HEK293 (cell line): ENCODE measurements at regions not wholly inside any gene's neighbourhood (a gene's known extent, or its start where the extent isn't known, plus 50 kb on each side); places are given as distances from the start of the nearest gene placed in this dataset.

ENCODE experiments used
- CTCF ChIA-PET: fragments of 350-600 bp; formaldehyde crosslinking; extraction: SDS; loops from one replicate; lab custom pipeline; 2021; ENCODE audit warnings: antibody characterized with exemption; lab: Yijun Ruan, JAX
- POLR2A ChIA-PET: fragments of 300-600 bp; formaldehyde crosslinking; extraction: SDS; loops from one replicate; lab custom pipeline; 2020; ENCODE audit warnings: antibody characterized with exemption, inconsistent platforms; lab: Yijun Ruan, JAX
- H3K27ac ChIP-seq: fragments of 200-500 bp; sonication (Bioruptor generic); 2 replicates; pipeline ENCODE4 v1.5.1; 2014; ENCODE audit warnings: low read depth, low read length, control low read depth, inconsistent platforms; ENCODE audit errors: extremely low read depth
- H3K36me3 ChIP-seq, 2 experiments: fragments of 200-500 bp in 1 of 2; sonication (Bioruptor generic) in 1 of 2; 1 replicate in 1 of 2; 2 replicates in 1 of 2; pipeline ENCODE4 v1.5.1; 2014 to 2017; ENCODE audit warnings: inconsistent platforms in 2 of 2, low read length in 2 of 2; ENCODE audit not compliant: control insufficient read depth in 2 of 2, insufficient read depth in 1 of 2
- H3K4me1 ChIP-seq: fragments of 200-500 bp; sonication (Bioruptor generic); 2 replicates; pipeline ENCODE4 v1.5.1; 2014; ENCODE audit warnings: mild to moderate bottlenecking, low read length, inconsistent platforms; ENCODE audit not compliant: control insufficient read depth, insufficient read depth
- H3K4me3 ChIP-seq: 2 replicates; pipeline ENCODE4 v1.5.1; 2011; ENCODE audit warnings: low read depth, mild to moderate bottlenecking, control low read depth, low read length, moderate library complexity
- H3K9me3 ChIP-seq: fragments of 200-500 bp; sonication (Bioruptor generic); 2 replicates; pipeline ENCODE4 v1.5.1; 2014; ENCODE audit warnings: low read depth, low read length, inconsistent platforms; ENCODE audit not compliant: control insufficient read depth, insufficient read depth
- GLI2 ChIP-seq: fragments of 450-650 bp; formaldehyde crosslinking; IDR thresholded peaks from 2 replicates; pipeline ENCODE4; 2017; ENCODE audit warnings: missing biosample characterization, missing genetic modification characterization, low read depth, borderline replicate concordance
- IKZF3 ChIP-seq: fragments of 450-650 bp; IDR thresholded peaks from 2 replicates; pipeline ENCODE4 v1.5.0; 2018; ENCODE audit warnings: missing biosample characterization, mild to moderate bottlenecking, missing genetic modification characterization, moderate library complexity
- KLF8 ChIP-seq: fragments of 450-650 bp; formaldehyde crosslinking; IDR thresholded peaks from 2 replicates; pipeline ENCODE4 v1.5.1; 2016; ENCODE audit warnings: missing biosample characterization, missing genetic modification characterization
- SP7 ChIP-seq: fragments of 450-650 bp; formaldehyde crosslinking; IDR thresholded peaks from 2 replicates; pipeline ENCODE4 v1.5.1; 2016; ENCODE audit warnings: missing biosample characterization, missing genetic modification characterization
- YY1 ChIP-seq: fragments of 450-650 bp; formaldehyde crosslinking; IDR thresholded peaks from 2 replicates; pipeline ENCODE4 v1.5.1; 2018; ENCODE audit warnings: missing biosample characterization, missing genetic modification characterization
- ZBTB1 ChIP-seq: fragments of 450-650 bp; formaldehyde crosslinking; IDR thresholded peaks from 2 replicates; pipeline ENCODE4 v1.5.1; 2016; ENCODE audit warnings: missing biosample characterization, missing genetic modification characterization
- ZBTB8A ChIP-seq: fragments of 450-650 bp; formaldehyde crosslinking; IDR thresholded peaks from 2 replicates; pipeline ENCODE4 v1.5.1; 2016; ENCODE audit warnings: missing biosample characterization, missing genetic modification characterization
- ZIC2 ChIP-seq: fragments of 450-650 bp; formaldehyde crosslinking; IDR thresholded peaks from 2 replicates; pipeline ENCODE4 v1.5.1; 2016; ENCODE audit warnings: missing biosample characterization, missing genetic modification characterization
- ZNF19 ChIP-seq: fragments of 450-650 bp; formaldehyde crosslinking; IDR thresholded peaks from 2 replicates; pipeline ENCODE4; 2016; ENCODE audit warnings: missing biosample characterization, missing genetic modification characterization, low read depth
- ZNF248 ChIP-seq: fragments of 450-650 bp; formaldehyde crosslinking; IDR thresholded peaks from 2 replicates; pipeline ENCODE4 v1.5.1; 2017; ENCODE audit warnings: missing biosample characterization, missing genetic modification characterization
- ZNF335 ChIP-seq: fragments of 450-650 bp; formaldehyde crosslinking; conservative IDR thresholded peaks from 2 replicates; pipeline ENCODE4 v1.5.1; 2016; ENCODE audit warnings: missing biosample characterization, missing genetic modification characterization
- ZNF37A ChIP-seq: fragments of 450-650 bp; IDR thresholded peaks from 2 replicates; pipeline ENCODE4 v1.5.1; 2018; ENCODE audit warnings: missing biosample characterization, missing genetic modification characterization
- ZNF548 ChIP-seq: fragments of 450-650 bp; formaldehyde crosslinking; IDR thresholded peaks from 2 replicates; pipeline ENCODE4 v1.5.1; 2016; ENCODE audit warnings: missing biosample characterization, missing genetic modification characterization
- ZNF560 ChIP-seq: fragments of 450-650 bp; formaldehyde crosslinking; IDR thresholded peaks from 2 replicates; pipeline ENCODE4 v1.5.1; 2017; ENCODE audit warnings: missing biosample characterization, missing genetic modification characterization, borderline replicate concordance
- ZNF600 ChIP-seq: fragments of 450-650 bp; formaldehyde crosslinking; IDR thresholded peaks from 2 replicates; pipeline ENCODE4 v1.5.1; 2016; ENCODE audit warnings: missing biosample characterization, missing genetic modification characterization
- ZNF610 ChIP-seq: fragments of 450-650 bp; formaldehyde crosslinking; IDR thresholded peaks from 2 replicates; pipeline ENCODE4 v1.5.1; 2016; ENCODE audit warnings: missing biosample characterization, missing genetic modification characterization, borderline replicate concordance
- ZNF707 ChIP-seq: fragments of 450-650 bp; formaldehyde crosslinking; IDR thresholded peaks from 2 replicates; pipeline ENCODE4 v1.5.1; 2016; ENCODE audit warnings: missing biosample characterization, missing genetic modification characterization
- ZNF776 ChIP-seq: fragments of 450-650 bp; formaldehyde crosslinking; IDR thresholded peaks from 2 replicates; pipeline ENCODE4 v1.5.0; 2017; ENCODE audit warnings: missing biosample characterization, missing genetic modification characterization, borderline replicate concordance
- ZNF777 ChIP-seq: fragments of 450-650 bp; formaldehyde crosslinking; IDR thresholded peaks from 2 replicates; pipeline ENCODE4 v1.5.1; 2017; ENCODE audit warnings: missing biosample characterization, missing genetic modification characterization, borderline replicate concordance
- ZSCAN23 ChIP-seq: fragments of 450-650 bp; formaldehyde crosslinking; IDR thresholded peaks from 2 replicates; pipeline ENCODE4 v1.5.1; 2016; ENCODE audit warnings: missing biosample characterization, missing genetic modification characterization
- TF ChIP-seq, protein P1 (sequence below): fragments of 450-650 bp; formaldehyde crosslinking; IDR thresholded peaks from 2 replicates; pipeline ENCODE4 v1.5.1; 2017; ENCODE audit warnings: missing biosample characterization, missing genetic modification characterization
- TF ChIP-seq, protein P2 (sequence below): fragments of 450-650 bp; formaldehyde crosslinking; IDR thresholded peaks from 2 replicates; pipeline ENCODE4 v1.5.1; 2016; ENCODE audit warnings: missing biosample characterization, missing genetic modification characterization
- TF ChIP-seq, protein P3 (sequence below): fragments of 450-650 bp; formaldehyde crosslinking; IDR thresholded peaks from 2 replicates; pipeline ENCODE4 v1.5.1; 2017; ENCODE audit warnings: missing biosample characterization, missing genetic modification characterization

DNA sequence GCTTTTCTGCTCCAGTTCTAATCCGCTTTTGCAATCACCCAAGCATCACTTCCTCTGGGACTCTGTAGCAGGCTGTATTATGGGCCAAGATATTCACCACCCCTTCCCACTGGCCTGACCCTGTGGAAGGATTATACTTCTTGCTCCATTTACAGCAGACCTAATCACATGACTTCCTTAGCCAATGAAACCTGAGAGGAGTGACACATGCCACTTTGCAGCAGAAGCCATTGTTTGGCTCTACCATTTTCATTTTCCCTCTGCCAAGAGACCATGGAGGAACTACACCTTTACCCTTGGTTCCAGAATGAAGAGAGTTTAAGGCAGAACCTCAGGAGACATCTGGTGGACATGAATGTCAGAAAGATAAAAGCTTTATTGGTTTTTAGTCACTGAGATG is 134.9 kb upstream of the HSD17B12 start:
- POLR2A ChIA-PET = no interaction called here
- CTCF ChIA-PET = interaction anchor here (0.9 kb wide), 1 partner anchor 19 kb away, joined by 3 read pairs; no protein-coding TSS in a partner anchor
- Histone ChIP-seq H3K4me1 (no peaks in the 10 kb centered on the region), H3K4me3 (no peak overlapping the region)
- TF ChIP-seq ZNF548 (tag by site-specific recombination) (no peak), ZNF610 (tag by site-specific recombination) (no peak), YY1 (tag by site-specific recombination) (no peak)
- TF ChIP-seq, protein P1, sequence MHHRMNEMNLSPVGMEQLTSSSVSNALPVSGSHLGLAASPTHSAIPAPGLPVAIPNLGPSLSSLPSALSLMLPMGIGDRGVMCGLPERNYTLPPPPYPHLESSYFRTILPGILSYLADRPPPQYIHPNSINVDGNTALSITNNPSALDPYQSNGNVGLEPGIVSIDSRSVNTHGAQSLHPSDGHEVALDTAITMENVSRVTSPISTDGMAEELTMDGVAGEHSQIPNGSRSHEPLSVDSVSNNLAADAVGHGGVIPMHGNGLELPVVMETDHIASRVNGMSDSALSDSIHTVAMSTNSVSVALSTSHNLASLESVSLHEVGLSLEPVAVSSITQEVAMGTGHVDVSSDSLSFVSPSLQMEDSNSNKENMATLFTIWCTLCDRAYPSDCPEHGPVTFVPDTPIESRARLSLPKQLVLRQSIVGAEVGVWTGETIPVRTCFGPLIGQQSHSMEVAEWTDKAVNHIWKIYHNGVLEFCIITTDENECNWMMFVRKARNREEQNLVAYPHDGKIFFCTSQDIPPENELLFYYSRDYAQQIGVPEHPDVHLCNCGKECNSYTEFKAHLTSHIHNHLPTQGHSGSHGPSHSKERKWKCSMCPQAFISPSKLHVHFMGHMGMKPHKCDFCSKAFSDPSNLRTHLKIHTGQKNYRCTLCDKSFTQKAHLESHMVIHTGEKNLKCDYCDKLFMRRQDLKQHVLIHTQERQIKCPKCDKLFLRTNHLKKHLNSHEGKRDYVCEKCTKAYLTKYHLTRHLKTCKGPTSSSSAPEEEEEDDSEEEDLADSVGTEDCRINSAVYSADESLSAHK (tag by site-specific recombination) = no peak
- TF ChIP-seq, all 188 proteins: peak for 0
- Histone ChIP-seq H3K36me3 (no peaks in the 10 kb centered on the region), H3K9me3 (no peaks in the 10 kb centered on the region), H3K27ac (no peak overlapping the region)

DNA sequence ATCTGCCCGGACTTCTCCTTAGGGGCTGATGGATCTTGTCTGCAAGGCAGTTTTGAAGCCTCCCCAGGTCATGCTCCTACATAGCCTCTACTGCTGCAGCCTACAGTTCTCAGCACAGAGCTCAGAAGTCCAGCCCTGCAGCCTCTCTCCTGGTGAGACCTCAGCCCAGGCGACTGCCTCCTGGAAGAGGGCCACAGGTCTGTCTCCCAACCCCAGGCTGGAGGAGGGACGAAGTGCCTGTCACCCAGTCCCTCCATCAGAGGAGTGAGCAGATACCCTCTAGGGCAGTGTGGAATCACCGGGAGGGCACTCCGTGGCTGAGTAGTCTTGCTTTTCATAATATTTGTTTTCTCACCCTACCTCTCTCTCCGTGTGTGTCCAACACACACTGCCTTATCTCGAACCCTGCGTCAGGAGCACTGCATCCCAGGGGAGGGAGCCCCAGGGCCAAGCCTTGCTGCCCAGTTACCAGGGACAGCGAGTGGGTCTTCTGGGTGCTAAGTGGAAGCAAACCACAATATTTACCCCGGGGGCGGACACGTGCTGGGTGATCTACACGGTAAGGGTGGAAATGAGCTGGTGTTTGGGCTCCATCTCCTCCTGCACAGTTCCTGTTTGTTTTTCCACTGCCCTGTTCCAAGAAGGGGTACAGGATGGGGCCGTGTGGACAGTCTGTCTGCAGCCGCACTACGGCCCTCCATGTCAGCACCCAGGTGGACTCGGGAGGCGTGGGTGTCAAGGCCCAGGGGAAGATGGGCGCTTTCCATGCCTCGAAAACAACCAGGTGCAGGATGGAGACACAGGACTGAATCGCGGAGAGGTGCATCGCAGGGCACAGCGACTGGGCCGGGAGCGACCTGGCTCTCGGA is 133.7 kb upstream of the HSD17B12 start:
- Histone ChIP-seq H3K9me3 (no peaks in the 10 kb centered on the region), H3K4me1 (no peaks in the 10 kb centered on the region), H3K4me3 (peak overlapping the region; percentile 21), H3K36me3 (no peaks in the 10 kb centered on the region), H3K27ac (no peak overlapping the region)
- ChIA-PET POLR2A (interaction anchor here (0.6 to 0.7 kb wide), 2 partner anchors 34 to 102 kb away, joined by 3 to 4 read pairs; no protein-coding TSS in a partner anchor), CTCF (interaction anchor here (0.7 to 0.9 kb wide), 2 partner anchors 10 to 20 kb away, joined by 3 read pairs; no protein-coding TSS in a partner anchor)
- TF ChIP-seq ZBTB1 (tag by site-specific recombination) = no peak
- TF ChIP-seq ZIC2 = peak; percentile 29; the same call in 1 of the 2 replicates

DNA sequence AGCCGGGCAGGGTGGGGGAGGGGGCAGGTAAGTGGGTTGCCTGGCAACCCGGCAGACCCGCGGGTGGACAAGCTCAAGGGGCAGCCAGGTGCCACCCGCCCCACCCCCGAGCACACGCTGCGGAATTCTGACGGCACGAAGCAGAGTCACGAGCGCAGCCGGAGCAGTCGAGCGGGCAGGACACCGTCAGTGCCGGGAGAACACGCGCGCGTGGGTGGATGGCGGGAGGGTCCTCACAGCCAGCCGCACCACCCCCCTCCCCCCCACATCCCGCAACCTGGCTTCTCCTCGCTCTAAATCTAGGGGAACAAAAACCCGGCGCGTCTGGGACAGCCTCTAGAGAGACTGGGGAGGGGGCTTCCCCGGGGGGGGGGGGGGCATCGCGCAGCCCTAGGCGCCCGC is 133.1 kb upstream of the HSD17B12 start:
- ChIA-PET CTCF (no interaction called here), POLR2A (no interaction called here)
- H3K4me3 ChIP-seq = peak overlapping the region; percentile 21
- no peaks in the 10 kb centered on the region for H3K36me3 ChIP-seq
- H3K4me1 ChIP-seq = no peaks in the 10 kb centered on the region
- H3K27ac ChIP-seq = no peak overlapping the region
- no peak for TF ChIP-seq GLI2 (tag by site-specific recombination)
- no peak for TF ChIP-seq ZNF776 (tag by site-specific recombination)
- no peak for TF ChIP-seq ZNF707 (tag by site-specific recombination)
- no peak for TF ChIP-seq SP7
- TF ChIP-seq, protein P2, sequence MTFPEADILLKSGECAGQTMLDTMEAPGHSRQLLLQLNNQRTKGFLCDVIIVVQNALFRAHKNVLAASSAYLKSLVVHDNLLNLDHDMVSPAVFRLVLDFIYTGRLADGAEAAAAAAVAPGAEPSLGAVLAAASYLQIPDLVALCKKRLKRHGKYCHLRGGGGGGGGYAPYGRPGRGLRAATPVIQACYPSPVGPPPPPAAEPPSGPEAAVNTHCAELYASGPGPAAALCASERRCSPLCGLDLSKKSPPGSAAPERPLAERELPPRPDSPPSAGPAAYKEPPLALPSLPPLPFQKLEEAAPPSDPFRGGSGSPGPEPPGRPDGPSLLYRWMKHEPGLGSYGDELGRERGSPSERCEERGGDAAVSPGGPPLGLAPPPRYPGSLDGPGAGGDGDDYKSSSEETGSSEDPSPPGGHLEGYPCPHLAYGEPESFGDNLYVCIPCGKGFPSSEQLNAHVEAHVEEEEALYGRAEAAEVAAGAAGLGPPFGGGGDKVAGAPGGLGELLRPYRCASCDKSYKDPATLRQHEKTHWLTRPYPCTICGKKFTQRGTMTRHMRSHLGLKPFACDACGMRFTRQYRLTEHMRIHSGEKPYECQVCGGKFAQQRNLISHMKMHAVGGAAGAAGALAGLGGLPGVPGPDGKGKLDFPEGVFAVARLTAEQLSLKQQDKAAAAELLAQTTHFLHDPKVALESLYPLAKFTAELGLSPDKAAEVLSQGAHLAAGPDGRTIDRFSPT (tag by site-specific recombination) = peak; percentile 31; the same call in 1 of the 2 replicates
- TF ChIP-seq ZSCAN23 (tag by site-specific recombination) = no peak
- no peak for TF ChIP-seq ZNF600 (tag by site-specific recombination)
- TF ChIP-seq IKZF3 (tag by site-specific recombination) = no peak
- TF ChIP-seq ZNF248 (tag by site-specific recombination) = no peak
- TF ChIP-seq ZNF335 (tag by site-specific recombination) = peak; percentile 48
- TF ChIP-seq ZNF19 (tag by site-specific recombination) = no peak
- no peak for TF ChIP-seq ZBTB8A (tag by site-specific recombination)
- no peak for TF ChIP-seq ZNF37A (tag by site-specific recombination)
- TF ChIP-seq, protein P3, sequence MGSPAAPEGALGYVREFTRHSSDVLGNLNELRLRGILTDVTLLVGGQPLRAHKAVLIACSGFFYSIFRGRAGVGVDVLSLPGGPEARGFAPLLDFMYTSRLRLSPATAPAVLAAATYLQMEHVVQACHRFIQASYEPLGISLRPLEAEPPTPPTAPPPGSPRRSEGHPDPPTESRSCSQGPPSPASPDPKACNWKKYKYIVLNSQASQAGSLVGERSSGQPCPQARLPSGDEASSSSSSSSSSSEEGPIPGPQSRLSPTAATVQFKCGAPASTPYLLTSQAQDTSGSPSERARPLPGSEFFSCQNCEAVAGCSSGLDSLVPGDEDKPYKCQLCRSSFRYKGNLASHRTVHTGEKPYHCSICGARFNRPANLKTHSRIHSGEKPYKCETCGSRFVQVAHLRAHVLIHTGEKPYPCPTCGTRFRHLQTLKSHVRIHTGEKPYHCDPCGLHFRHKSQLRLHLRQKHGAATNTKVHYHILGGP = no peak
- no peak for TF ChIP-seq ZNF560 (tag by site-specific recombination)
- no peak for TF ChIP-seq ZNF777 (tag by site-specific recombination)
- TF ChIP-seq KLF8 (tag by site-specific recombination) = no peak
- no peaks in the 10 kb centered on the region for H3K9me3 ChIP-seq
